Activated naive CD4-positive, alpha-beta T cell treated with anti-CD3 and anti-CD28 coated beads, Interleukin-2, amount 50 U/mL, for 24 hours (primary cell): ENCODE measurements at regions not wholly inside any gene's neighbourhood (a gene's known extent, or its start where the extent isn't known, plus 50 kb on each side); places are given as distances from the start of the nearest gene placed in this dataset.

Source experiments
- H3K27ac Mint-ChIP-seq: one replicate; pipeline ENCODE4 v1.8.0; 2021; ENCODE audit warnings: mild to moderate bottlenecking, mixed read lengths
- H3K27me3 Mint-ChIP-seq: one replicate; pipeline ENCODE4 v1.8.0; 2021; ENCODE audit warnings: mixed read lengths
- H3K36me3 Mint-ChIP-seq: one replicate; pipeline ENCODE4 v1.8.0; 2021; ENCODE audit warnings: mixed read lengths
- H3K4me1 Mint-ChIP-seq: one replicate; pipeline ENCODE4 v1.8.0; 2021; ENCODE audit warnings: mixed read lengths
- H3K4me3 Mint-ChIP-seq: one replicate; pipeline ENCODE4 v1.8.0; 2021; ENCODE audit warnings: mild to moderate bottlenecking, mixed read lengths
- H3K9me3 Mint-ChIP-seq: one replicate; pipeline ENCODE4 v1.8.0; 2021; ENCODE audit warnings: mixed read lengths

DNA sequence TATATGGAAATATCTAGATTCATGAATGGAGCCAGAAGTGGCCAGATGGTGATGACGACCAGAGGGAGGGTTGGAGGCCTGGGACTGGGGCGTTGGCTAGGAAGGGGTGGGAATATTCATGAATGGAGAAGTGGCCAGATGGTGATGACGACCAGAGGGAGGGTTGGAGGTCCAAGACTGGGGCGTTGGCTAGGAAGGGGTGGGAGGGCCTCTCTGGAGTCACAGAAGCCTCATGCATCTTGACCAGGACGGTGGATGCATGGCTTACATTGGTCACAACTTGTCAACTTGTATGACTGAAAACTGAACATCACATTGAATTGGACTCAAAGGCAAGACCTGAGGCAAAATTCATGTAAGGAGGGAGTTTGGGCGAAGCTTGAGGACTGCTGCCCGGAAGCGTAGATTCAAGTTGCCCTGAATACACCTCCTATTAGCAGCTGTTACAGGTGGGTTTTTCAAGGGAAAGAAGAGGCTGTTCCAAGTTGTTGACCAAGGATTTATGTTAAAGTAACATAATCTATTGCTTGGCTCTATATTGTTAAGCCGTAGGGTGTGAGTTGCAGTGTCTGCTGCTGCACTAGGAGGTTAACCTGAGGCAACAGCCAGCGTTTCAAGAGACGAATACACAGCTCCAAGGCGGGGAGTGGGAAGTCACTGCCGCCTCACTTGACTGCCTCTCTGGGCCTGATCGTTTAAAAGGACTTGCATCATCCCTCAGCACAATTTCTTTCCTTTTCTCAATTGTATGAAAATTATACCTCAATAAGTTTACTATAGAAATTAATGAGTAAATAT lies 55.1 kb upstream of the FAM20C start:
- Mint-ChIP-seq H3K27ac (no peak overlapping the region), H3K4me3 (no peak overlapping the region)

DNA sequence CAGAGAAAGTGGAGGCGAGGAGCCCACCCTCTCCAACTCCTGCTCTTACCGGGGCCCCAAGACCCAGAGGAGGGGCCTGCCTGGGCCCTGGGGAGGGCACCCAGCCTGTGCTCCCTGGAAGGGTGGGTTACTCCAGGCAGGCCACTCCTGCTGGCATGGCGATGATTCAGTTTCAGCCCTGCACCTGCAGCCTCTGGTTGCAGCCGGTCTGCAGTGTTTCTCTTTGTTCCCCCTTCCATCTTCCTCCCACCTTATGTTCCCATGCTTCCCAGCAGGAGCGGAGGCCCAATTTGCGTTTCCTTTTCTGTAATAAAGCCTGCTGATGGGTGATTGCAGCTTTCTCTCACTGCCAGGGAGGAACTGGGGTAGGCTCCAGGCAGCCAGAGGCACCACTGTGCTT lies 53.2 kb upstream of the FAM20C start:
- Mint-ChIP-seq H3K4me3 (no peak overlapping the region), H3K36me3 (no peaks in the 10 kb centered on the region), H3K27ac (no peak overlapping the region)

More for the DNA sequence above, 55.1 kb upstream of the FAM20C start:
- Mint-ChIP-seq H3K9me3 (no peaks in the 10 kb centered on the region), H3K27me3 (no peaks in the 10 kb centered on the region), H3K4me1 (no peaks in the 10 kb centered on the region), H3K36me3 (no peaks in the 10 kb centered on the region)

DNA sequence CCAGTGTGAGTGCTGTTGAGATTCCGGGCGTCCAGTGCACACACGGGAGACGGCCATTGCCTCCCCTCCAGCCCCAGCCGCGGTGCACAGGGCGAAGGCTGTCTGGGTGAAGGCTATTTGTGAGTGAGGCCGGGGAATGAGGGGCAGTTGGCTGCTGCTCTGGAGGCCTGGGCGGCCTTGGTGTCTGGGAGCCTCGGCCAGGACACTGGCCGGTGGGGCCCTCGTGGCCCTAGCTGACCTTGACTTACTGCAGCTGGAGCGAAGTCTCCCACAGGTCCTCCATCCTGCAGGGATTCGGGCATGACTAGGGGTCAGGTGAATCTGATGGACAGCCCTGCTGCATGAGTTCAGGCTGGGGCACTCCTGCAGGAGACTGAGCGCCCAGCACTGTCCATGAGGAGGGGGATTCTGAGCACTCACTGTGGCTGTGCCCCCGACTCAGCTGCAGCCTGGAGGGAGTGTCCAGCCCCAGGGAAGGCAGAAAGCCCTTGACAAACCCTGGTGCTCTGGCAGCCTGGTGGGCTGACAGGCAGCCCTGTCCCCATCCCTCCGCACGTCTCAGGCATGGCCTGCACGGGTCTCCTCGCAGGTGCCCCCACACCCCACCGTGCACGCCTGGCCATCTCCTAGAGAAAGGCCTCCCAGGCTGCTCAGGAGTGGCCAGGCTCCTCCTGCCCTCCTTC lies 52.7 kb upstream of the FAM20C start:
- no peak overlapping the region for H3K4me3 Mint-ChIP-seq
- no peaks in the 10 kb centered on the region for H3K4me1 Mint-ChIP-seq
- no peaks in the 10 kb centered on the region for H3K9me3 Mint-ChIP-seq
- H3K27me3 Mint-ChIP-seq, result no peaks in the 10 kb centered on the region
- no peak overlapping the region for H3K27ac Mint-ChIP-seq
- H3K36me3 Mint-ChIP-seq, result no peaks in the 10 kb centered on the region

More for the DNA sequence above, 53.2 kb upstream of the FAM20C start:
- no peaks in the 10 kb centered on the region for H3K9me3 Mint-ChIP-seq
- H3K27me3 Mint-ChIP-seq, result no peaks in the 10 kb centered on the region
- H3K4me1 Mint-ChIP-seq, result no peaks in the 10 kb centered on the region

DNA sequence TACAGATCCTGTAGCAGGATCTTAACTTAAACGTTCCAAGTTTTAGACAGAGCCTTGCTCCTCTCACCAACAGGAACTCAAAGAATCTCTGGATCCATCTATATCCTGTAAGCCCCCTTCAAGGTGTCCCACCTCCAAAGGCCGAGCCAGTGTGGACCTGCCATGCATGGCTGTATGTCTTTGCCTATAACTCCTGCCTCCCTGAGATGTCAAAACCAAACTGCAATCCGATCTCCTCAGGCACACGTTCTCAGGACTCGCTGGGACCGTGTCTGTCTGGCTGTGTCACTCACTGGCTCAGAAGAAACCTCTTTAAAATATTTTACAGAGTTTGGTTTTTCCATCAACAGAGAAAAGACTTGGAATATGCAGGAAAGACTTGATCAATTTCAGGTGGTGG lies 51.4 kb upstream of the FAM20C start:
- H3K4me3 Mint-ChIP-seq, result no peak overlapping the region
- H3K36me3 Mint-ChIP-seq, result no peaks in the 10 kb centered on the region
- H3K27me3 Mint-ChIP-seq, result no peaks in the 10 kb centered on the region
- no peaks in the 10 kb centered on the region for H3K4me1 Mint-ChIP-seq
- H3K9me3 Mint-ChIP-seq, result no peaks in the 10 kb centered on the region
- H3K27ac Mint-ChIP-seq, result no peak overlapping the region

DNA sequence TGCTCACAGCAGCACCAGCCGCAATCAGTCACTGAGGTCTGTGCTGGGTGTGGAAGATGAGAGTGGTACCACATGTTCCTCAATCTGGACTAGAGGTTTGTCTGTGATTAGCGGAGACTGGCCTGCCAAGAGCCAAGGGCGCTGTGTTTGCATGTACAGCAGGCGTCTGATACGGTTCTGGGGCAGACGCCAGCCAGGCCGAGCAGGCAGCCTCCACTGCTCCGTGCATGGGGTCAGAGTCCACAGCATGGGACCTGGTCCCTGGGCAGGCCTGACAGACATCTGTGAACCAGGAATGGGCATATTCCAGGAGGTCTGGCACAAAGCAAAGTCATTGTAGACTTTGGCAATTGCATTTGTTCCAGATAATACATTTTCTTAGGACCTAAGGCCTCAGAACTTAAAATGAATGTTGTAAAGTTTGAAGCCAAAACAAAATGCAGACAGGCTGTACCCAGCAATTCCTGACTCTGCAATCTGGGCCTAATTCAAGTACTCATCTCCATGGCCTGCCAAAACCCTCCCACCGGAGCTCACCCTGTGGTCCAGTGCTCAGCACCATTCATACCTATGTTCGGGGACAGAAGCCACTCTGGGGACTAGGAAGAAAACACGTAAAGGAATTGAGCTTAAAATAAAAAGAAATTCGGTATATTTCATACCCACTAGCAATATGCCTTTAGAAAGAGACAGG lies 50.0 kb upstream of the FAM20C start:
- H3K27ac Mint-ChIP-seq, result no peak overlapping the region
- H3K9me3 Mint-ChIP-seq, result no peaks in the 10 kb centered on the region
- H3K4me3 Mint-ChIP-seq, result no peak overlapping the region
- H3K4me1 Mint-ChIP-seq, result no peaks in the 10 kb centered on the region
- no peaks in the 10 kb centered on the region for H3K27me3 Mint-ChIP-seq
- H3K36me3 Mint-ChIP-seq, result peaks cover 2% of the 10 kb centered on the region
